ENCODE measurements at regions not wholly inside any gene's neighbourhood (a gene's known extent, or its start where the extent isn't known, plus 50 kb on each side); places are given as distances from the start of the nearest gene placed in this dataset.

- no peak for ATAC-seq
- no peak for FAIRE-seq
- 37% methylated on average over 2 of the region's 2 CpGs for WGBS (ENCODE audit: insufficient coverage, insufficient replicate concordance, low lambda C conversion rate, missing lambda C conversion rate)
- ChIA-PET POLR2A (no interaction called here), SMC1A (ENCODE audit: uncharacterized antibody, unreplicated experiment) (interaction anchor here (1.0 to 1.4 kb wide), 3 partner anchors 10 to 13 kb away, joined by 3 to 4 read pairs (median 3); no protein-coding TSS in a partner anchor), RAD21 (ENCODE audit: unreplicated experiment) (interaction anchor here (1.2 kb wide), 1 partner anchor 22 kb away, joined by 5 read pairs; no protein-coding TSS in a partner anchor), CTCF (interaction anchor here (1.6 kb wide), 1 partner anchor 784 kb away, joined by 4 read pairs; no protein-coding TSS in a partner anchor)
- Histone ChIP-seq H3K4me2 (ENCODE audit: control insufficient read depth, insufficient read depth) (no peak overlapping the region), H4K20me1 (ENCODE audit: control insufficient read depth, insufficient read depth) (no peaks in the 10 kb centered on the region), H3K9me3 (replicated peaks; ENCODE audit: control insufficient read depth, insufficient read depth, low read length) (no peaks in the 10 kb centered on the region), H3K9ac (ENCODE audit: control insufficient read depth, insufficient read depth, low read length) (no peak overlapping the region), H3K79me2 (ENCODE audit: control insufficient read depth, insufficient read depth, low read length) (no peaks in the 10 kb centered on the region), H3K36me3 (ENCODE audit: control insufficient read depth in 2 of 2, insufficient read depth in 2 of 2, low read length in 1 of 2) (no peaks in the 10 kb centered on the region), H3K4me1 (ENCODE audit: control insufficient read depth, insufficient read depth, low read length) (no peaks in the 10 kb centered on the region), H3K27ac (ENCODE audit: control insufficient read depth, insufficient read depth) (no peak overlapping the region), H2AFZ (ENCODE audit: control insufficient read depth, low read depth, low read length) (no peak overlapping the region), H3K27me3 (replicated peaks in 1 of 2; ENCODE audit: control insufficient read depth in 2 of 2, insufficient read depth in 2 of 2, low read length in 1 of 2) (no peaks in the 10 kb centered on the region), H3K4me3 (no peak overlapping the region)
- in situ Hi-C loops (cut with MboI): no loop called here
- intact Hi-C loops (cut with micrococcal nuclease; ENCODE audit: unreplicated experiment): no loop called here
- DNase-seq (ENCODE audit: low read depth, low spot score): no peak
- BruUV-seq (replicated peaks): no TSS peak
- no peak for TF ChIP-seq BACH1 (IDR thresholded peaks at IDR 0.05; ENCODE audit: borderline replicate concordance)
- no peak for TF ChIP-seq NFYB (IDR thresholded peaks at IDR 0.05; ENCODE audit: insufficient read depth, low read depth, low read length)
- TF ChIP-seq RUNX3 (IDR thresholded peaks at IDR 0.05; ENCODE audit: low read length): no peak
- no peak for TF ChIP-seq NBN (IDR thresholded peaks at IDR 0.05)
- TF ChIP-seq NFYA (IDR thresholded peaks at IDR 0.05; ENCODE audit: borderline replicate concordance, low read depth, low read length): no peak
Observed at GRCh38 chr1:98027103-98027705, 106.4 kb upstream of the DPYD start.

- no peak overlapping the region for H3K27ac ChIP-seq (ENCODE audit: control insufficient read depth, insufficient read depth)
- H3K79me2 ChIP-seq (ENCODE audit: control insufficient read depth, insufficient read depth, low read length): no peaks in the 10 kb centered on the region
- no peak for ATAC-seq
- ChIA-PET RAD21 (ENCODE audit: unreplicated experiment) (interaction anchor here (1.0 to 1.1 kb wide), 2 partner anchors 22 kb away, joined by 3 read pairs; no protein-coding TSS in a partner anchor), CTCF (no interaction called here), POLR2A (no interaction called here), SMC1A (ENCODE audit: uncharacterized antibody, unreplicated experiment) (interaction anchor here (1.4 kb wide), 1 partner anchor 15 kb away, joined by 4 read pairs; no protein-coding TSS in a partner anchor)
- no peak overlapping the region for H2AFZ ChIP-seq (ENCODE audit: control insufficient read depth, low read depth, low read length)
- BruUV-seq (replicated peaks): no TSS peak
- intact Hi-C loops (cut with micrococcal nuclease; ENCODE audit: unreplicated experiment) (no loop called here), in situ Hi-C loops (cut with MboI) (no loop called here)
- H3K27me3 ChIP-seq (replicated peaks in 1 of 2; ENCODE audit: control insufficient read depth in 2 of 2, insufficient read depth in 2 of 2, low read length in 1 of 2): no peaks in the 10 kb centered on the region
- no peak overlapping the region for H3K4me2 ChIP-seq (ENCODE audit: control insufficient read depth, insufficient read depth)
- no peaks in the 10 kb centered on the region for H3K4me1 ChIP-seq (ENCODE audit: control insufficient read depth, insufficient read depth, low read length)
- no peaks in the 10 kb centered on the region for H4K20me1 ChIP-seq (ENCODE audit: control insufficient read depth, insufficient read depth)
- H3K9me3 ChIP-seq (replicated peaks; ENCODE audit: control insufficient read depth, insufficient read depth, low read length): no peaks in the 10 kb centered on the region
- DNase-seq (ENCODE audit: low read depth, low spot score): no peak
- H3K4me3 ChIP-seq: no peak overlapping the region
- no peaks in the 10 kb centered on the region for H3K36me3 ChIP-seq (ENCODE audit: control insufficient read depth in 2 of 2, insufficient read depth in 2 of 2, low read length in 1 of 2)
- no peak overlapping the region for H3K9ac ChIP-seq (ENCODE audit: control insufficient read depth, insufficient read depth, low read length)
- no peak for FAIRE-seq
- 21% methylated on average over 3 of the region's 3 CpGs for WGBS (ENCODE audit: insufficient coverage, insufficient replicate concordance, low lambda C conversion rate, missing lambda C conversion rate)
- TF ChIP-seq MYB (IDR thresholded peaks at IDR 0.05; ENCODE audit: borderline replicate concordance, low read depth, low read length): no peak
- TF ChIP-seq ZNF687 (IDR thresholded peaks at IDR 0.05): no peak
- TF ChIP-seq HDAC2 (IDR thresholded peaks at IDR 0.05): no peak
- no peak for TF ChIP-seq MAX (IDR thresholded peaks at IDR 0.05; ENCODE audit: low read depth, low read length)
- no peak for TF ChIP-seq CHD1 (IDR thresholded peaks at IDR 0.05; ENCODE audit: low read depth, low read length)
- TF ChIP-seq PAX8 (IDR thresholded peaks at IDR 0.05): no peak
- TF ChIP-seq NFYB (IDR thresholded peaks at IDR 0.05; ENCODE audit: insufficient read depth, low read depth, low read length): no peak
- no peak for TF ChIP-seq BRCA1 (IDR thresholded peaks at IDR 0.05; ENCODE audit: low read depth, low read length)
- TF ChIP-seq POU2F2 (IDR thresholded peaks at IDR 0.05; ENCODE audit: borderline replicate concordance, low read depth, low read length): no peak
Observed at GRCh38 chr1:98025858-98026257, 105.0 kb upstream of the DPYD start.

All from GM12878 (cell line).